ENCODE measurements at regions not wholly inside any gene's neighbourhood (a gene's known extent, or its start where the extent isn't known, plus 50 kb on each side); places are given as distances from the start of the nearest gene placed in this dataset.

GRCh38 chr18:2395427-2396161 lies 175.7 kb downstream of the METTL4 start:
- Mint-ChIP-seq H3K9me3 (no peaks in the 10 kb centered on the region), H3K4me3 (no peak overlapping the region), H3K27ac (no peak overlapping the region), H3K36me3 (no peaks in the 10 kb centered on the region), H3K4me1 (ENCODE audit: unreplicated experiment) (no peaks in the 10 kb centered on the region), H3K27me3 (no peaks in the 10 kb centered on the region)
- no peak for TF ChIP-seq CTCF (conservative IDR thresholded peaks at IDR 0.05)
- DNase-seq (ENCODE audit: extremely low spot score, unreplicated experiment), result no peak

- no peak overlapping the region for H3K27ac Mint-ChIP-seq
- H3K27me3 Mint-ChIP-seq, result no peaks in the 10 kb centered on the region
- H3K4me3 Mint-ChIP-seq, result no peak overlapping the region
Measured at GRCh38 chr18:2396162-2396505, 175.2 kb downstream of the METTL4 start.

GRCh38 chr18:2400701-2401196 lies 170.6 kb downstream of the METTL4 start:
- no peaks in the 10 kb centered on the region for H3K9me3 Mint-ChIP-seq
- H3K27me3 Mint-ChIP-seq, result no peaks in the 10 kb centered on the region
- no peaks in the 10 kb centered on the region for H3K36me3 Mint-ChIP-seq
- no peak overlapping the region for H3K27ac Mint-ChIP-seq
- no peaks in the 10 kb centered on the region for H3K4me1 Mint-ChIP-seq (ENCODE audit: unreplicated experiment)
- no peak for TF ChIP-seq CTCF (conservative IDR thresholded peaks at IDR 0.05)
- no peak for DNase-seq (ENCODE audit: extremely low spot score, unreplicated experiment)
- H3K4me3 Mint-ChIP-seq, result no peak overlapping the region

More at GRCh38 chr18:2396162-2396505, 175.2 kb downstream of the METTL4 start:
- TF ChIP-seq CTCF (conservative IDR thresholded peaks at IDR 0.05), result no peak
- DNase-seq (ENCODE audit: extremely low spot score, unreplicated experiment), result no peak
- Mint-ChIP-seq H3K4me1 (ENCODE audit: unreplicated experiment) (no peaks in the 10 kb centered on the region), H3K36me3 (no peaks in the 10 kb centered on the region), H3K9me3 (no peaks in the 10 kb centered on the region)

- no peak overlapping the region for H3K27ac Mint-ChIP-seq
- no peak for TF ChIP-seq CTCF (conservative IDR thresholded peaks at IDR 0.05)
- no peaks in the 10 kb centered on the region for H3K36me3 Mint-ChIP-seq
- no peaks in the 10 kb centered on the region for H3K4me1 Mint-ChIP-seq (ENCODE audit: unreplicated experiment)
- no peaks in the 10 kb centered on the region for H3K9me3 Mint-ChIP-seq
- no peak for DNase-seq (ENCODE audit: extremely low spot score, unreplicated experiment)
- no peak overlapping the region for H3K4me3 Mint-ChIP-seq
- H3K27me3 Mint-ChIP-seq, result no peaks in the 10 kb centered on the region
Measured at GRCh38 chr18:2402084-2402483, 169.2 kb downstream of the METTL4 start.

DNA sequence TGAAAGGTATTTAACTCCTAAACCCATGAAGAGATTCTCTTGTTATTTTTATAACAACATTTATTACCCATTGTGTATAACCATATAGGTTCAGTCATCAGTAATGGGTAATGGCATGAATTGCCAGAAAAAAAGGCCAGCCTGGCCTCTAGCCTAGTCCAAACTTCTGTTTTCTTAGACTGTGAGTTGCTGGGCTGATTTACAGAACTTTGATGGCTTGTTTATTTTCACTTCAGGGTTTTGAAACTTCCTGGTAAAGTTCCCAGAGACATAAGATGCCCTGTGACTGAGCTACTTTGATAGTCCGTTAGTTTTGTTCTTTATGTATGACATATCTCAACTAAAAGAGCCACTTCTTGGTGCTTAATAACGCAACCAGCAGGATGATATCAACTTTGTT lies 164.8 kb downstream of the METTL4 start:
- DNase-seq (ENCODE audit: extremely low spot score, unreplicated experiment), result no peak
- H3K4me3 Mint-ChIP-seq, result no peak overlapping the region
- H3K4me1 Mint-ChIP-seq (ENCODE audit: unreplicated experiment), result no peaks in the 10 kb centered on the region

More for the DNA sequence above, 164.8 kb downstream of the METTL4 start:
- Mint-ChIP-seq H3K9me3 (no peaks in the 10 kb centered on the region), H3K27ac (no peak overlapping the region), H3K27me3 (no peaks in the 10 kb centered on the region), H3K36me3 (no peaks in the 10 kb centered on the region)
- TF ChIP-seq CTCF (conservative IDR thresholded peaks at IDR 0.05), result no peak
